ENCODE measurements at regions not wholly inside any gene's neighbourhood (a gene's known extent, or its start where the extent isn't known, plus 50 kb on each side); places are given as distances from the start of the nearest gene placed in this dataset.
"Not testable (repeated sequence)": the region's sequence is repeated elsewhere in the genome, so short reads cannot be mapped to it uniquely, and the experiment has no call there.

GRCh38 chr17:71872843-71873485 is 247.9 kb upstream of the SOX9 start:
- intact Hi-C loops (cut with DNase I): no loop called here
- H3K27me3 ChIP-seq: no peaks in the 10 kb centered on the region
- no peak overlapping the region for H3K4me3 ChIP-seq
- H3K4me1 ChIP-seq: no peaks in the 10 kb centered on the region
- TF ChIP-seq CTCF (IDR thresholded peaks at IDR 0.05): no peak
- DNase-seq (ENCODE audit: low spot score in 2 of 2): no peak
- H3K9me3 ChIP-seq: no peaks in the 10 kb centered on the region
- no peak overlapping the region for H3K27ac ChIP-seq
- no peaks in the 10 kb centered on the region for H3K36me3 ChIP-seq

- intact Hi-C loops (cut with DNase I); H3K27ac ChIP-seq; H3K27me3 ChIP-seq; H3K36me3 ChIP-seq; H3K4me3 ChIP-seq; H3K4me1 ChIP-seq; H3K9me3 ChIP-seq; DNase-seq (ENCODE audit: low spot score in 2 of 2): not testable (repeated sequence)
Observed at GRCh38 chr17:71874773-71875172, 246.0 kb upstream of the SOX9 start.

GRCh38 chr17:71878271-71878670 is 242.5 kb upstream of the SOX9 start:
- no peak for DNase-seq (ENCODE audit: low spot score in 2 of 2)
- Histone ChIP-seq H3K27ac (no peak overlapping the region), H3K4me1 (no peaks in the 10 kb centered on the region), H3K9me3 (no peaks in the 10 kb centered on the region), H3K27me3 (no peaks in the 10 kb centered on the region), H3K4me3 (no peak overlapping the region), H3K36me3 (no peaks in the 10 kb centered on the region)
- no peak for TF ChIP-seq CTCF (IDR thresholded peaks at IDR 0.05)
- intact Hi-C loops (cut with DNase I): no loop called here

GRCh38 chr17:71878998-71879397 is 241.8 kb upstream of the SOX9 start:
- H3K4me1 ChIP-seq: no peaks in the 10 kb centered on the region
- no peak overlapping the region for H3K4me3 ChIP-seq

GRCh38 chr17:71881041-71881440 is 239.8 kb upstream of the SOX9 start:
- intact Hi-C loops (cut with DNase I): no loop called here
- H3K4me1 ChIP-seq: no peaks in the 10 kb centered on the region
- no peak overlapping the region for H3K4me3 ChIP-seq
- H3K9me3 ChIP-seq: no peaks in the 10 kb centered on the region
- no peaks in the 10 kb centered on the region for H3K27me3 ChIP-seq
- no peak for DNase-seq (ENCODE audit: low spot score in 2 of 2)
- no peak overlapping the region for H3K27ac ChIP-seq
- TF ChIP-seq CTCF (IDR thresholded peaks at IDR 0.05): no peak
- no peaks in the 10 kb centered on the region for H3K36me3 ChIP-seq

More at GRCh38 chr17:71878998-71879397, 241.8 kb upstream of the SOX9 start:
- Histone ChIP-seq H3K36me3 (no peaks in the 10 kb centered on the region), H3K9me3 (no peaks in the 10 kb centered on the region), H3K27ac (no peak overlapping the region), H3K27me3 (no peaks in the 10 kb centered on the region)
- TF ChIP-seq CTCF (IDR thresholded peaks at IDR 0.05): no peak
- DNase-seq (ENCODE audit: low spot score in 2 of 2): no peak
- intact Hi-C loops (cut with DNase I): no loop called here

- TF ChIP-seq CTCF (IDR thresholded peaks at IDR 0.05): no peak
- Histone ChIP-seq H3K9me3 (no peaks in the 10 kb centered on the region), H3K27me3 (no peaks in the 10 kb centered on the region), H3K4me3 (no peak overlapping the region), H3K4me1 (no peaks in the 10 kb centered on the region), H3K36me3 (no peaks in the 10 kb centered on the region), H3K27ac (no peak overlapping the region)
- DNase-seq (ENCODE audit: low spot score in 2 of 2): no peak
- intact Hi-C loops (cut with DNase I): no loop called here
Observed at GRCh38 chr17:71881581-71881980, 239.2 kb upstream of the SOX9 start.
